HEK293 (cell line): ENCODE measurements at regions not wholly inside any gene's neighbourhood (a gene's known extent, or its start where the extent isn't known, plus 50 kb on each side); places are given as distances from the start of the nearest gene placed in this dataset.

Experiments used
- CTCF ChIA-PET: fragments of 350-600 bp; formaldehyde crosslinking; extraction: SDS; loops from one replicate; lab custom pipeline; 2021; ENCODE audit warnings: antibody characterized with exemption; lab: Yijun Ruan, JAX
- POLR2A ChIA-PET: fragments of 300-600 bp; formaldehyde crosslinking; extraction: SDS; loops from one replicate; lab custom pipeline; 2020; ENCODE audit warnings: antibody characterized with exemption, inconsistent platforms; lab: Yijun Ruan, JAX
- H3K27ac ChIP-seq: fragments of 200-500 bp; sonication (Bioruptor generic); 2 replicates; pipeline ENCODE4 v1.5.1; 2014; ENCODE audit warnings: low read depth, low read length, control low read depth, inconsistent platforms; ENCODE audit errors: extremely low read depth
- H3K36me3 ChIP-seq, 2 experiments: fragments of 200-500 bp in 1 of 2; sonication (Bioruptor generic) in 1 of 2; 1 replicate in 1 of 2; 2 replicates in 1 of 2; pipeline ENCODE4 v1.5.1; 2014 to 2017; ENCODE audit warnings: inconsistent platforms in 2 of 2, low read length in 2 of 2; ENCODE audit not compliant: control insufficient read depth in 2 of 2, insufficient read depth in 1 of 2
- H3K4me1 ChIP-seq: fragments of 200-500 bp; sonication (Bioruptor generic); 2 replicates; pipeline ENCODE4 v1.5.1; 2014; ENCODE audit warnings: mild to moderate bottlenecking, low read length, inconsistent platforms; ENCODE audit not compliant: control insufficient read depth, insufficient read depth
- H3K4me3 ChIP-seq: 2 replicates; pipeline ENCODE4 v1.5.1; 2011; ENCODE audit warnings: low read depth, mild to moderate bottlenecking, control low read depth, low read length, moderate library complexity
- H3K9me3 ChIP-seq: fragments of 200-500 bp; sonication (Bioruptor generic); 2 replicates; pipeline ENCODE4 v1.5.1; 2014; ENCODE audit warnings: low read depth, low read length, inconsistent platforms; ENCODE audit not compliant: control insufficient read depth, insufficient read depth
- CTCF ChIP-seq: fragments of 450-650 bp; formaldehyde crosslinking; IDR thresholded peaks from 2 replicates; pipeline ENCODE4 v1.5.1; 2016; ENCODE audit warnings: missing biosample characterization, missing genetic modification characterization
- EGR2 ChIP-seq: fragments of 450-650 bp; formaldehyde crosslinking; IDR thresholded peaks from 2 replicates; pipeline ENCODE4 v1.5.1; 2016; ENCODE audit warnings: low read depth, missing biosample characterization, missing genetic modification characterization
- OSR2 ChIP-seq: fragments of 450-650 bp; formaldehyde crosslinking; IDR thresholded peaks from 2 replicates; pipeline ENCODE4 v1.5.1; 2016; ENCODE audit warnings: missing biosample characterization, missing genetic modification characterization
- PRDM10 ChIP-seq: fragments of 450-650 bp; formaldehyde crosslinking; IDR thresholded peaks from 2 replicates; pipeline ENCODE4 v1.5.1; 2016; ENCODE audit warnings: missing biosample characterization, missing genetic modification characterization
- PRDM4 ChIP-seq: fragments of 450-650 bp; formaldehyde crosslinking; IDR thresholded peaks from 2 replicates; pipeline ENCODE4 v1.5.1; 2017; ENCODE audit warnings: missing biosample characterization, missing genetic modification characterization
- ZNF132 ChIP-seq: fragments of 450-650 bp; formaldehyde crosslinking; IDR thresholded peaks from 2 replicates; pipeline ENCODE4 v1.5.1; 2017; ENCODE audit warnings: missing biosample characterization, missing genetic modification characterization, borderline replicate concordance
- ZNF169 ChIP-seq: fragments of 450-650 bp; formaldehyde crosslinking; IDR thresholded peaks from 2 replicates; pipeline ENCODE4 v1.5.1; 2016; ENCODE audit warnings: missing biosample characterization, missing genetic modification characterization
- ZNF26 ChIP-seq: fragments of 450-650 bp; formaldehyde crosslinking; IDR thresholded peaks from 2 replicates; pipeline ENCODE4 v1.5.1; 2016; ENCODE audit warnings: missing biosample characterization, missing genetic modification characterization
- ZNF280D ChIP-seq: fragments of 450-650 bp; formaldehyde crosslinking; IDR thresholded peaks from 2 replicates; pipeline ENCODE4 v1.5.1; 2016; ENCODE audit warnings: missing biosample characterization, missing genetic modification characterization
- ZNF391 ChIP-seq: fragments of 450-650 bp; formaldehyde crosslinking; IDR thresholded peaks from 2 replicates; pipeline ENCODE4 v1.5.1; 2016; ENCODE audit warnings: low read depth, missing biosample characterization, missing genetic modification characterization, borderline replicate concordance
- ZNF433 ChIP-seq: fragments of 450-650 bp; formaldehyde crosslinking; IDR thresholded peaks from 2 replicates; pipeline ENCODE4 v1.5.1; 2016; ENCODE audit warnings: missing biosample characterization, missing genetic modification characterization, low read depth
- ZNF488 ChIP-seq: fragments of 450-650 bp; formaldehyde crosslinking; IDR thresholded peaks from 2 replicates; pipeline ENCODE4 v1.5.1; 2016; ENCODE audit warnings: missing biosample characterization, missing genetic modification characterization
- ZNF530 ChIP-seq: fragments of 450-650 bp; formaldehyde crosslinking; IDR thresholded peaks from 2 replicates; pipeline ENCODE4 v1.5.1; 2016; ENCODE audit warnings: low read depth, missing biosample characterization, missing genetic modification characterization
- ZNF555 ChIP-seq: fragments of 450-650 bp; formaldehyde crosslinking; conservative IDR thresholded peaks from 2 replicates; pipeline ENCODE4 v1.5.1; 2017; ENCODE audit warnings: missing biosample characterization, mild to moderate bottlenecking, missing genetic modification characterization, inconsistent platforms
- ZNF621 ChIP-seq: fragments of 450-650 bp; formaldehyde crosslinking; IDR thresholded peaks from 2 replicates; pipeline ENCODE4 v1.5.1; 2017; ENCODE audit warnings: missing biosample characterization, missing genetic modification characterization
- ZNF785 ChIP-seq: fragments of 450-650 bp; formaldehyde crosslinking; IDR thresholded peaks from 2 replicates; pipeline ENCODE4 v1.5.1; 2016; ENCODE audit warnings: missing biosample characterization, missing genetic modification characterization
- ZNF843 ChIP-seq: fragments of 450-650 bp; formaldehyde crosslinking; IDR thresholded peaks from 2 replicates; pipeline ENCODE4 v1.5.1; 2016; ENCODE audit warnings: missing biosample characterization, missing genetic modification characterization

- H3K36me3 ChIP-seq = no peaks in the 10 kb centered on the region
- H3K9me3 ChIP-seq = no peaks in the 10 kb centered on the region
- H3K4me3 ChIP-seq = no peak overlapping the region
- no peak overlapping the region for H3K27ac ChIP-seq
- TF ChIP-seq ZNF169 (tag by site-specific recombination) (no peak), PRDM4 (tag by site-specific recombination) (no peak), ZNF555 (tag by site-specific recombination) (no peak), ZNF433 (no peak), CTCF (tag by site-specific recombination) (no peak), ZNF488 (tag by site-specific recombination) (no peak), OSR2 (tag by site-specific recombination) (no peak), ZNF280D (tag by site-specific recombination) (no peak), EGR2 (tag by site-specific recombination) (no peak), ZNF530 (tag by site-specific recombination) (no peak), ZNF843 (tag by site-specific recombination) (no peak), PRDM10 (tag by site-specific recombination) (no peak), ZNF26 (tag by site-specific recombination) (no peak), ZNF391 (no peak), ZNF132 (no peak), ZNF785 (no peak), ZNF621 (tag by site-specific recombination) (no peak)
- no peaks in the 10 kb centered on the region for H3K4me1 ChIP-seq
- ChIA-PET POLR2A (no interaction called here), CTCF (no interaction called here)
These were observed 123.6 kb upstream of the TSPAN8 start for GRCh38 chr12:71281425-71281824.
